ENCODE measurements at regions not wholly inside any gene's neighbourhood (a gene's known extent, or its start where the extent isn't known, plus 50 kb on each side); places are given as distances from the start of the nearest gene placed in this dataset.

DNA sequence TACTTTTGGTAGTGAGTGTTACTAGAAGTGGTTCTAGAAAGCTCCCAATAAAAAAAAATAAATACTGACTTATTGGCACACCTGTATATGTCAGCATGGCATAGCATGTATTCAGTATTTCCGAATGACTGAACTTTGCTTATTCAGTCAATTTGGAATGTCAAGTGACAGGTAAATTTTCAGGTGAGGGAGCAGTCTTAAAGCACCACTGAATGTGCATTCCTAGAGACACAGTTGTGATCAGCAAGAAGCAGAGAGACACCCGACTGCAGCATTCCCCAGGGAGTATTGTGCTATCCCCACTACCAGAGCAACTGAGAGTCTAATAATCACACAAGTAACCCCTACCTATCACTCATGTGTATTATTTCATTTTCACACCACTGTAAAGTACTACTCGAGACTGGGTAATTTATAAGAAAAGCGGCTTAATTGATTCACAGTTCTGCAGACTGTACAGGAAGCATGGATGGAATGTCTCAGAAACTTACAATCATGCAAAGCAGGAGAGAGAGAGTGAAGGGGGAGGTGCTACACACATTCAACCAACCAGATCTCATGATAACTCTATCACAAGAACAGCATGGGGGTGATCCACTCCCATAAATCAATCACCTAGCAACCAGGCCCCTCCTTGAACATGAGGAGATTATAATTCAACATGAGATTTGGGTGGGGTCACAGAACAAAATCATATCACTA lies 201.5 kb downstream of the TBX15 start:
- TF ChIP-seq, protein P1, sequence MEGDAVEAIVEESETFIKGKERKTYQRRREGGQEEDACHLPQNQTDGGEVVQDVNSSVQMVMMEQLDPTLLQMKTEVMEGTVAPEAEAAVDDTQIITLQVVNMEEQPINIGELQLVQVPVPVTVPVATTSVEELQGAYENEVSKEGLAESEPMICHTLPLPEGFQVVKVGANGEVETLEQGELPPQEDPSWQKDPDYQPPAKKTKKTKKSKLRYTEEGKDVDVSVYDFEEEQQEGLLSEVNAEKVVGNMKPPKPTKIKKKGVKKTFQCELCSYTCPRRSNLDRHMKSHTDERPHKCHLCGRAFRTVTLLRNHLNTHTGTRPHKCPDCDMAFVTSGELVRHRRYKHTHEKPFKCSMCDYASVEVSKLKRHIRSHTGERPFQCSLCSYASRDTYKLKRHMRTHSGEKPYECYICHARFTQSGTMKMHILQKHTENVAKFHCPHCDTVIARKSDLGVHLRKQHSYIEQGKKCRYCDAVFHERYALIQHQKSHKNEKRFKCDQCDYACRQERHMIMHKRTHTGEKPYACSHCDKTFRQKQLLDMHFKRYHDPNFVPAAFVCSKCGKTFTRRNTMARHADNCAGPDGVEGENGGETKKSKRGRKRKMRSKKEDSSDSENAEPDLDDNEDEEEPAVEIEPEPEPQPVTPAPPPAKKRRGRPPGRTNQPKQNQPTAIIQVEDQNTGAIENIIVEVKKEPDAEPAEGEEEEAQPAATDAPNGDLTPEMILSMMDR (IDR thresholded peaks at IDR 0.05) = no peak
- no peak for TF ChIP-seq POLR2A (IDR thresholded peaks at IDR 0.05)
